ENCODE measurements at regions not wholly inside any gene's neighbourhood (a gene's known extent, or its start where the extent isn't known, plus 50 kb on each side); places are given as distances from the start of the nearest gene placed in this dataset.
"Not testable (repeated sequence)": the region's sequence is repeated elsewhere in the genome, so short reads cannot be mapped to it uniquely, and the experiment has no call there.

DNA sequence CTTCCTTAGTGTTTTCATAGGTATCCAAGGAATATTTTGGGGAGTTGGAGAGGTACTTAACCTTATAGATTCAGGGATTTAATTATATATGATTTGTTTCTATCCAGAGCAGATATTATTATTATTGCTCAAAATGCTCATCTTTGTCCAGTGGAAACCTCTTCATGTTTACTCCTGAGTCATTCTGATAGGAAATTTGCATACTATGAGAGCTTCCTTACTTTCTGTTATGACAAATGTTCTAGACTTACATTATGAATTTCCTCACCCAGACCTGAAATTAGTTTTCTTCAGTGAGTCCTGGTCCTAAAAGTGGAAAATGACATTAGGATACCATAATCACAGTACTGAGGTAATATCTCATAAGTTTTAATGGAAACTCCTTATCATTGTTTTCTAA, 57.5 kb upstream of the PLPPR5 start:
- no peak for DNase-seq

DNA sequence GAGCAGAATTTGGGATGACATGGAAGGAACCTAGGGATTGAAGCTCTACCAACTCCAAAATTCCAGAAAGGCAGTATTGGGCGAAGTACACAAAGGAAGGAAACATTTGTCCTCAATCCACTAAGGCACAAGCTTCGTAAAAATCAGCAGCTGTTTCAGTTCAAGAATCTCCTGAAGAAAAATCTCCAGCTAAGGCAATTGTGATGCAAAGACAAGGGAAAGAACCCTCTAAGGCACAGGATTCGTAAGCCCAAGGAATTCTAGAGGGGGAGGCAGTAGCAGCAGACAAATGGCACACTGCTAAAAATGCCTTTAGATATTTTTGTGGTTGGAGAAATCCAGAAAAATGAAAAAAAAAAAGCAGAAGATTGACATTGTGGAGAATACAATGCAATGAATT, 64.5 kb upstream of the PLPPR5 start:
- no peak for DNase-seq

DNA sequence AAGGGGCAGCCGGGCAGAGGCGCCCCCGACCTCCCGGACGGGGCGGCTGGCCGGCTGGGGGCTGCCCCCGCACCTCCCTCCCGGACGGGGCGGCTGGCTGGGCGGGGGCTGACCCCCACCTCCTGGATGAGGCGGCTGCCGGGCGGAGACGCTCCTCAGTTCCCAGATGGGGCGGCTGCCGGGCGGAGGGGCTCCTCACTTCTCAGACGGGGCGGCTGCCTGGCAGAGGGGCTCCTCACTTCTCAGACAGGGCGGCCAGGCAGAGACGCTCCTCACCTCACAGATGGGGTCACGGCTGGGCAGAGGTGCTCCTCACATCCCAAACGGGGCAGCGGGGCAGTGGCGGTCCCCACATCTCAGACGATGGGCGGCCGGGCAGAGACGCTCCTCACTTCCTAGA, 73.9 kb upstream of the PLPPR5 start:
- DNase-seq = not testable (repeated sequence)

DNA sequence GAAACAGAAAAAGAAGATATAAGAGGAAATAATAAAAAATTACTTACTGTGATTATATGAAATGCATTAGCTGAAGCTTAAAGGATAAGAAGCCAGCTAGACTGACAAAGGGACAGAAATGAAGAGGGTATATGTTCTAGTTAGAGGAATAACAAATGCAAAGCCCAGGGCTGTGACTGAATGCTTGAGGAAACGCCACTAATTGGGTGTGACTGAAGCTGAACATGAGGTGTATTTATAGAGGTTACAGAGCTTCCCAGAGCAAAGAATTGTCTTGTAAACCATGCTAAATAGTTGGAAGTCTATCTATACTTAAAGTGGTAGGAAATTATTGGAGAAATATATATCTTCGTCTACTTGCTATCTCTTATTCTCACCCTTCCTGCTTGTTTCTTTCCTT, 77.7 kb upstream of the PLPPR5 start:
- no peak for DNase-seq

DNA sequence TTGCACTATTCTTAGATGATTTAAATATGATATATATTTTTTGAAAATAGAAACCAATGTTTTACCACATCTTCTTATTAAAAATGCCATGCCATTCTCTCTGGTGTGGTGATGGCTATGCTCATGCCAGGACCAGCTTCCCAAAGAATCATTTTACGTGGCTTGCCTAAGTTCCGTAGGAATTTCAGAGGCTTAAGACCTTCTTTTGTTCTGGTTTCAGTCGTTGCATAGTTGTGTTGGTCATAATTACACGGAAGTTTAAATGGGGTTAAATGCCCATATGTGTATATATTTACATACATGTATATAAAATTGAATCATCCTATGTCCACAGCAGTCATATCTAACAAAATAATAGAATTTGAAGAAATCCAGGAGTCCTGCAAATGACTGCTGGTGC, 78.7 kb upstream of the PLPPR5 start:
- no peak for DNase-seq

DNA sequence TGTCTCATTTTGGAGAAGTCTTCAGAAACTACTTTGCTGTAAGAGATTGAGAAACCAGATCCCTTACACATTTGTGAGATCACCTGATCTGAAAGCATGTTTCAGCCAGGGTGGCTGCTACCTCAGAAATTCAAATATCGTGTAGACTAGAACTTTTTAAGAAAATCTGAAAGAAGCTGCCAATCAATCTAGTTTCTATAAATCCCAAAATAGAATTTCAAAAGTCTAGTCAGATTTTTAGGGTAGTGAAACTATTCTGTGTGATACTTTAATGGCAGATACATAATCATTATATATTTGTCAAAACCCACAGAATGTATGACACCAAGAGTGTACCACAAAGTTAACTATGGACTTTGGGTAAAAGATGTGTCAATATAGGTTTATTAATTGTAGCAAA, 79.9 kb upstream of the PLPPR5 start:
- DNase-seq = no peak

DNA sequence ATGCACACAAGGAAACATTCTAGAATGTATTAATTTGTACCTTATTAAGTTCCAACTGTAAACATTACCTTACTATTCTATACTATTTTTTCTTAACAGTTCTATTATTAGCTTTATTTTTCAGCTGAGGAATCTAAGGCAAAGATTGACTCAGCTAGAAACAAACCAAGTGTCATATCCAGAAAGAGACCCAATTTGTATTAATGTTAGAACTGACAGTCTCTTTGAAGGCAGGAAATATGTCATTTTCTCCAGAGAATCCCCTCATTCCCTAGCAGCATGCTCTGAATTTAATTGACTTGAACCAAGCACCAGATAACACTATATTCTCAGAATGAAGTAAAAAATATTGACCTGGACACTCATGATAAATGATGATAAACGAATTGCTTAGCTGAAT, 81.4 kb upstream of the PLPPR5 start:
- no peak for DNase-seq

DNA sequence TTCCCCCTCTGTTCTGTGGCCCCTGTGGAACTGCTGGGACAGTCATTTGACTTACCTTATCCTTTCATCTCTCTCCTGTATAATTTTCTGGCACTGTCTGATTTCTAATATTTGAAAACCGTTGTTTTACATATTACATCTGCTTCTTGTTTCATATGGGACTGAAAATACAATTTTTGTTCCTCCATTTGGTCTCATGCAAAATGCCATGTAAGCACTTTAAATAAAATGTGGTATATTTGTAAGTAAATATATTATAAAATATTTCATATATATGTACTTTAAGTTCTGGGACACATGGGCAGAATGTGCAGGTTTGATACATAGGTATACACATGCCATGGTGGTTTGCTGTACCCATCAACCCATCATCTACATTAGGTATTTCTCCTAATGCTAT, 93.9 kb upstream of the PLPPR5 start:
- no peak for DNase-seq

DNA sequence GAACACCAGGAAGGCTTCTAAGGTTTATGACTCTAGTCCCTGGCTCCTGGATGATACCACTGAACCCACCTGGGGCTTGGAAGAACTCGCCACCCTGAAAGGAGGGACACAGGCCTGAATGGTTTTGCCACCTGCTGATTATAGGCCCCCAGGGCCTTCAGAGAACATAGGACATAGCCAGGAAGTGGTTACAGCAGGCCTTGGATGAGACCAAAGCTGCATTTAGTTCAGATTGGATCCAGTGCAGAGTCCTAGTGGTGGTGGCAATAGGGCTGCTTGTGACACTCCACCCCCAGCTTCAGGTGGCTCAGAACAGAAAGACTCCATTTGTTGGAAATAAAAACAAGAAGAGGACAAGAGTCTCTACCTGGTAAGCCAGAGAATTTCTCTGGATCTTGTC, 101.6 kb upstream of the PLPPR5 start:
- no peak for DNase-seq

DNA sequence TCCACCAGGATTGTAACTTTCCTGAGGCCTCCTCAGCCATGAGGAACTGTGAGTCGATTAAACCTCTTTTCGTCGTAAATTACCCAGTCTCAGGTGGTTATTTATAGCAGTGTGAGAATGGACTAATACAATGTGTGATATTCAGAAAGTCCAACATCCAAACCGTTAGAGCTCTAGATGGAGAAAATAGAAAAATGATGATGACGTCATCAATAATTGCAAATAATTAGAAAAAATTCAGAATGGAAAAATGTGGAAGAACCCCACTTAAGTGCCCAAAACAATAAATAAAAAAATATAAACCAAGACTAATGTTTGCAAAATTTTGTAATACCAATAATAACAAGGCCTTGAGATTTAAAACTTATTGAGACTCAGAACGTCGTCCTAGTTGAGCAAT, 103.0 kb upstream of the PLPPR5 start:
- no peak for DNase-seq

DNA sequence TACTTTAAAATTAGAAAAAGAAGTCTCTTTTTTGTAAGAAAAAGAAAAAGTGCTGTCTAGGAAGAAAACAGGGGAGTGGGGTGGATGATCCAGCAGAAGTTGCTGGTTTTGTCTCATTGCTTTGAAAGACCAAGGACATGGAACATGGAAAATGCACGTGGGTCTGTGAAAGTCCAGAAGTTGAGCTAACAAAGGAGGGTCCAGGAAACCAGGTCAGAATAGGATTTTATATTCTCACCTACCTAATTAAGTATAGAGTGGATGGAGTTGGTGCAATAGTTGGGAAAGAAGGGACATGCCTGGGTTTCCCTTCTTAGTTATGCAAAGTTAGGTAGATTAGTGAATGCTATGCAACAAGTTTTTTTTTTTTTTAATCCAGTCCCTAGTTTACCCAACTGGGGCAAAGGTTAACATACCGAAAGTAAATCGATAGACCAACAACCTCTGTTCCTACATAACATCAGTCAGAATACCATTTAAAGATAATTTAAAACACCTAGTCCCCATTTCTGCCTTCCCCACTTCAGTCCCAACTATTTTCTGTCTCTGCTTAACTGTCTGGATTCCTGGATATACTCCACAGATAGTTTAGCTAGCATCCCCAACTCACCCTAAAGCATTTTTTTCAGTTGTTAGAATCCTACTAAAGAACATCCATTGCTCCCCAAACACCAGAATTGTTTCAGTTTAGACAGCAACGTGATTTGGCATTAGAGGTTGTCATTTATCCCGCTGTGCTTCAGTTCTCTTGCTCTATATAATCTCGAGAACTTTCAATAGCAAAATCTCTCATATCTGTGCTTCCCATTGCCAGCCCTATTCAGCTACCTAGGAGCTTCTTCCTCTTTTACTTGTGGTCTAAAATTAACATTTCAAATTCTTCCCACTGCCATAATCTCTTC, 105.7 kb upstream of the PLPPR5 start:
- DNase-seq = no peak

DNA sequence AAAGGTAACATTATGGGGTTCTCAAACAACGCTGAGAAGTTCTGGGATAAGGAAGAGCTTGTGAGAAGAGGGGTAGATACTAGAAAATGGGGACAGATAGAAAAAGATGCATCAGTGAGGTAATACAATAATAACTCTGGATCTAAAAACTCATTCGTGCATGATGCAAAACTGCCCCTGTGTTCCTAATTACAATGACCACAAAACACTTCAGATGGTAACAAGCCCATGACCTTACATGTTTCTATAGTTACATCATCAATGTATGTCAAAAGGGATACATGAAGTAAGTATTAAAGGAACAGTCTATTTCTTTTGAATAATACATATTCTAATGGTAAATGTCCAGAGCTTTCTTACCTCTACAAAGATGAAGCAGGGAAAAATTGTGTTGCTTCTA, 110.6 kb upstream of the PLPPR5 start:
- no peak for DNase-seq

DNA sequence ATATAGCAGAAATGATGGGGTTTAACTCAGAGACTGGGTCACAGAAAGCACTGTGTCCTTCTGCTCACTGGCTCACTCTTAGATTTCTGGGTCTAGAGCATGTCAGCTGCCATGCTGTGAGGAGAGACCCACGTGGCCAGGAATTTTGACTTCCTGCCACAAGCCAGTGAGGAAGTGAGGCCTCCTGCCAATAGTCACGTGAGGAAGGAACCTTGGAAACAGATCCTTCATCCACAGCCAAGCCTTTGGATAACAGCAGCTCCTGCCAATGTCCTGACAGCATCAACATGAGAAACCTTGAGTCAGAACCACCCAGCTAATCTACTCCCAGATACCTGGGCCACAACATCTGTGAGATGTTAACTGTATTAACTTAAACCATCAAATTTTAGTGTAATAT, 114.5 kb upstream of the PLPPR5 start:
- DNase-seq = no peak

DNA sequence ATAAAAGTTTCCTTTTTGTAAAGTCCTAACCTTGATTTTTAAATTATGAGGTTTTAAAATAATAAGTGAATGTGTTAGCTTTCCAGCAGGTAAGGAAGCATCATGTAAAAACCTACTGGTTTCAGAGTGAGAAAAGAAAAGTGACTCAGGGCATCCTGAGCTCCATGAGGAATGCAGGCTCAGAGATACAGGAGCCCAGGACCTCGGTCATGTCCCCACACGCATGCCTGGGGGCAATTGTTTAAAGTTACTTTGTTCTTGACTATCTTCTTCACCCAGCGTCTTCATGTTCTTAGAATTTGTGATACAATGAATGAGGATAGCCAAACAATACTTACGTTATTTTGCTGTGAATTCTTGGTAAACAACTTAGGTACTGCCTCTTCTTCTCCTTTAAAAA, 117.4 kb upstream of the PLPPR5 start:
- DNase-seq = no peak

DNA sequence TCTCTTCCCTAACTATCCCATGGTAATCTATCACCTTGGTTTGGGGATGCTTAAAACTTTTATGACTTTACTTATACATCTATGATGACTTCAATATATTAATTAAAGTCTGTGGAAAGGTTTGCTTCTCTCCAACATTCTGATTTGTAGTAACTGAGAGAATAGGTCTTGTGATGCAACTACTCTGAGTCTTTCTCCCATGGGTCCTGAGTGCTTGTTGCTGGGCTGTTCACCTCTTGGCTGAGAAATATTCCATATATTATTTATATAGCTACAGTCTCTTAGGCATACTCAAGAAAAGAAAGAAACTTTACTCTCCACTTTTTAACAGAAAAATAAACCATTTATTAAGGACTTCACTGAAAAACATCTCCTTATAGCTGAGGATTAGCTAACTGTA, 119.3 kb upstream of the PLPPR5 start:
- DNase-seq = no peak

DNA sequence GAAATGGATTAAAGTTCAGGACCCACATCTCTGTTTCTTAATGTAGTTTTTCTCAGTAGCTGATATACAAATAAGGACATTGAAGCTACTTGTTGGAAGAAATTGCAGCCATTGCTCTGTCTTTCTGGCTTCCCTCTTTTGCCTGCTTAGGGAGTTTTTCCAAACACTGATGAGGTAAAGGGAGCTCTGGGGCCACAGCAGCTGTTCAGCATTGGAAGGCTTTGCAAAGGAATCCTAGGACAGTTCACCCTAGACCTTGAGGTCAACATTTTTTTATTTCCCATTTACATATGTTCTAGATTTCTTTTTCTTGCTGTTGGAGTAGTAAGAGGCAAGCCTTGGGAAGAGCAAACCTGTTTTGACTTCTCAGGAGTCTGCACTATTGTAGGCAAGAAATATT, 126.9 kb upstream of the PLPPR5 start:
- no peak for DNase-seq

DNA sequence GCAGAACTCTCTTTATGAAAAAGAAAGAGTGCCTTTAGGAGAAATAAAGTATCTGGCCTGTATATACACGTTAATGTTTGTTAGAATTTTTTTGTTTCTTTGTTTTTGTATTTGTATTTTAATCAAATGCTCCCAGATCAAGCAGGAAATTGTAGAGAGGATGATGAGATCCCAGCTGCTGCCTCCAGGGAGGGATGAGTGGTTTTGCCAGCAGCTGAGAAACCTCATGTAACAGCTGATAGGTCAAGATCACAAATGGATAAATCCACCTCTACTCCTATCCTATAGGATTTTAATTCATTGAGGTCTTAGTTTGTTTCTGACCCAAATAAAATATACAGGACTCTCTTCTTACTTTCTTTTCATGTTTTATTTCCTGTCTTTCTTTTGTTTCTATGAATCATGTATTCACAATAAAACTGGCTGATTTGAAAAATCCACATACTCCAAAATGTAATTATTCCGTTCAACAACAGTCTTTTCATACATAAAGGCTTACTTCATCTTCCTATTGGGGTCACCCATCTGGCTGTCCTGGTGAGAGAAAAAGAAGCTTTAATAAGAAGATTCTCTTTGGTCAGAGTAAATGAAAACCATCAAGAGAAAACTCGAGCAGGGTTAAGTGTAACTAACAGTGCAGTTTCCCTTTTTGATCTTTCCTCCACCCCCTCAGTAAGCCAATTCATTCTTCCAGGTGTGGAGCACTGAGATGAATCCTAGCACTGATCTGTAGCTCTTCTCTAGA, 129.3 kb upstream of the PLPPR5 start:
- DNase-seq = no peak

DNA sequence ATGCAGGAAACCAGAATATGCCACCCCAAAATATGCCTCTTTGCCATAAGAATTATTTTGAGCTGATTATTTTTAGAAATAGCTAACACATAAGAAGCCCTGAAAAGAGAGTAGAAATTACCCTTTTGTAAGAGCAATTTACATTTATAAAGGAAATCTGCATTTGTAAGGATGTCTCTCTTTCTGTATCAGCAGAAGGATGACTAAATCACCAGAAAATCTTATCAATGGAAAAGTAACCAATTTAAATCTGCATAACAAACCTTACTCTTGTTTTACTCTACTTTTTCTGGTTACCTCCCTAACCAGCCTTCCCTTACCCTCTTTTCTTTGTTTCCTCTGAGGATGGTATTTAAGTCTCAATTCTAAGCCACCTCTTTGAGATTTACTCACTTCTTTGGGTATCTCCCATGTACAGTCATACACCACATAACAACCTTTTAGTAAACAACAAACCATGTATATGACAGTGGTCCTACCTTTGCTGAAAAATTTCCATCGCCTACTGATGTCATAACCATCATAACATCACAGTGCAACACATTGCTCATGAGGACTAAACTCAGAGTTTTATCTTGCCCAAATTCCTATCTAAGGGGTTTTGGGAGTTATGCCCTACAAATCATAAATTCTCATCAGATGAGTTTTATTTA, 126.6 kb upstream of the PLPPR4 start:
- no peak for DNase-seq

DNA sequence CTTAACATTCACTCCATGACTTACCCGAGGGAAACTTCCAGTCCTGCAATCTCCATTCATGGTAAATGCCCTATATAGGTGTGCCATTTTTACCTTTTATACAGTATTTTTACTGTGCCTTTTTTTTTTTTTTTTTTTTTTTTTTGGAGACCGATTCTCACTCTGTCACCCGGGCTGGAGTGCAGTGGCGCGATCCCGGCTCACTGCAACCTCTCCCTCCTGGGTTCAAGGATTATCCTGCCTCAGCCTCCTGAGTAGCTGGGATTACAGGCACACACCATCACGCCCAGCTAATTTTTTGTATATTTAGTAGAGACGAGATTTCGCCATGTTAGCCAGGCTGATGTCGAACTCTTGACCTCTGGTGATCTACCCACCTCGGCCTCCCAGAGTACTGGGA, 124.4 kb upstream of the PLPPR4 start:
- DNase-seq = no peak

DNA sequence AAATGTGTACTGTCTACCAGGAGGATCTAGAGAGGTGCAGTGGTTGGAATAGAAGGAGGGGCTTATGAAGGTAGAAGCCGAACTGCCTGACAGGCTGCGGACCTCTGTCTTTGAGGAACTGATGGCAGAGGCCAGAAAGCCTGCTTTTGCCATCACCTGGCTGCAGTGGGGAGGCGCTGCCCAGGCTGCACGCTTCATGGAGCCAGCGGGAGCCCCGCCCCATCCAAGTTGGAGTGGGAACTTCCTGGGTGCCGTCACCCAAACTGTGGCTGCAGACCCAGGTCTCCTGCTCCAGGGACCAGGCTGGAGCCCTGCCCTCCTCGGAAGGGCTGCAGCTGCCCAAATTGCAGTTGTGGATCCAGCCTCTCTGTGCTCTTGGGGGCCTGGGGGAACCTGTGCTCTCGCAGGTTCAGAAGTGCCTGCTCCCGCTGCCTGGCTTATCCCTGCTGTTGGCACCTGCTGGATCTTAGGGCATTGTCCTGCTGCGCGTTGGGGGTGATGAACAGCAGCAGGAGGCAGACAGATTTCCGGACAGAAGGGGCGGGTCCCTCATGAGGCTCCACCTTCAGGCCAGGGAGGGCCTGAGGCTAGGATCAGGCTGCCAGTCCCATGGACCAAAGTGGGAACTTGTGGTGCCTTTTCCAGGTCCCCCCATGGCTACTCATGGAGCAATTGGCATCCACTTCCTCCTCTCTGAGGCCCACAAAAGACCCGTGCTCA, 118.0 kb upstream of the PLPPR4 start:
- DNase-seq = no peak

DNA sequence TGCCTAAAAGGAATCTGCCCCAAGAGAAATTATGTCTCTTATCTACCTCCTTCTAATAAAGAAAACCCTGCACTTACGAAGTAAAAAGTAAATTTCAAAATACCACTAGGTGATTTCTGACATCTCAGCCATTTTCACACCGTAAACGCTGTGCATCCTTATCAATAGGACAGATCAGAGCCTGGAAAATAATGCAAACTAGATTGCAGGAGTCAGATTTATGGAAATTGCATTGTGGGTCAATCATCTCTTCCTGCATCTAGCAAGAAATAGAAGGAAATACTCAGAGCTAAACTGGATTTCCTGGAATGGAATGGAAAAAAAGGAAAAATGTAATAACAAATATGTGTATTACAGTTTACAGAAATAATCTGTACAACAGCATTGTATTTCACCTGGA, 114.3 kb upstream of the PLPPR4 start:
- no peak for DNase-seq

DNA sequence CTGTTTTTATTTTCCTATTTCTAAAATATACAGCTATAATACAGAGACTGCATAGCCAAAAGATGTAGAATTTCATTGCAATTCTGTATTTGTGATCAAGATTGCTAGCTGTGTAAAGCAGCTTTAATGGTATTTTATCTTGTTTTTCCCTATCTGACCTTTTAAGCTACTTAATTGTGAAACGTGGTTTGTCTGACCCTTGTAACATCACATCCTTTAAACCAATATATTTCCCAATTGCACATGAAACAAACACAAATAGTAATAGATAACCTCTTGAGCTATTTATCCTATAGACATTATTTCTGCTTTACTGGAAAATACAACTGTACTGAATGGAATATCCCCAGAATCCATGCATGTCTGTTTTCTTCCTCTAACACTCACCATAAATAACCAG, 112.2 kb upstream of the PLPPR4 start:
- DNase-seq = no peak

DNA sequence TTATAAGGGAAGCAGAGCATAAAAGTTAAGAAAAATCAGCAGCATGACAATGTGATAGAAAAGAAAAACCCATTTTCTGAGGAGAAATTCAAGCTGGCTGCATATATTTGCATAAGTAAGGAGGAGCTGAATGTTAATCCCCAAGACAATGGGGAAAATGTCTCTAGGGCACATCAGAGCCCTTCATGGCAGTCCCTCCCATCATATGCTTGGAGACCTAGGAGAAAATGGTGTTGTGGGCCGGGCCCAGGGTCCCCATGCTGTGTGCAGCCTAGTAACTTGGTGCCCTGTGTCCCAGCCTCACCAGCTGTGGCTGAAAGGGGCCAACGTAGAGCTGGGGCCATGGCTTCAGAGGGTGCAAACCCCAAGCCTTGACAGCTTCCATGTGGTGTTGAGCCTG, 100.6 kb upstream of the PLPPR4 start:
- DNase-seq = no peak
